ENCODE measurements at regions not wholly inside any gene's neighbourhood (a gene's known extent, or its start where the extent isn't known, plus 50 kb on each side); places are given as distances from the start of the nearest gene placed in this dataset.

- ATAC-seq (ENCODE audit: insufficient read depth, low FRiP score), result no peak
- H3K4me1 ChIP-seq (ENCODE audit: control insufficient read depth in 5 of 5, insufficient read depth in 5 of 5, low read length in 5 of 5), result peaks cover 0 to 23% (median 2%) of the 10 kb centered on the region in 5 donors
- 90 to 96% methylated on average over 3 of the region's 3 CpGs for WGBS, 2 donors
- H3K9me3 ChIP-seq (ENCODE audit: control insufficient read depth in 4 of 4, insufficient read depth in 3 of 4, low read length in 3 of 4), result no peaks in the 10 kb centered on the region
- no peak overlapping the region for H3K27ac ChIP-seq (ENCODE audit: low read depth in 1 of 2, low read length in 1 of 2)
- TF ChIP-seq CTCF (IDR thresholded peaks at IDR 0.05; ENCODE audit: control extremely low read depth, extremely low read depth), result no peak
- H3K4me3 ChIP-seq, result no peak overlapping the region
- H3K36me3 ChIP-seq (ENCODE audit: control insufficient read depth in 4 of 4, insufficient read depth in 4 of 4, low read length in 4 of 4), result no peaks in the 10 kb centered on the region
- DNase-seq, result peak in 1 of 3 donors; percentile 14
- no peaks in the 10 kb centered on the region for H3K27me3 ChIP-seq (ENCODE audit: control insufficient read depth in 3 of 3, insufficient read depth in 3 of 3, low read length in 2 of 3)
- H3K9ac ChIP-seq (ENCODE audit: insufficient read depth in 1 of 2, low read length in 2 of 2), result no peak overlapping the region
Observed at GRCh38 chr13:44048326-44048725, 168.6 kb downstream of the LACC1 start.

GRCh38 chr13:44049081-44049945 is 169.6 kb downstream of the LACC1 start:
- WGBS, 2 donors, result 41 to 52% methylated on average over 3 of the region's 3 CpGs
- no peak overlapping the region for H3K4me3 ChIP-seq
- no peaks in the 10 kb centered on the region for H3K36me3 ChIP-seq (ENCODE audit: control insufficient read depth in 4 of 4, insufficient read depth in 4 of 4, low read length in 4 of 4)
- no peaks in the 10 kb centered on the region for H3K9me3 ChIP-seq (ENCODE audit: control insufficient read depth in 4 of 4, insufficient read depth in 3 of 4, low read length in 3 of 4)
- no peak for TF ChIP-seq CTCF (IDR thresholded peaks at IDR 0.05; ENCODE audit: control extremely low read depth, extremely low read depth)
- peaks cover 0 to 27% (median 5%) of the 10 kb centered on the region in 5 donors for H3K4me1 ChIP-seq (ENCODE audit: control insufficient read depth in 5 of 5, insufficient read depth in 5 of 5, low read length in 5 of 5)
- no peaks in the 10 kb centered on the region for H3K27me3 ChIP-seq (ENCODE audit: control insufficient read depth in 3 of 3, insufficient read depth in 3 of 3, low read length in 2 of 3)
- no peak for DNase-seq
- H3K27ac ChIP-seq (ENCODE audit: low read depth in 1 of 2, low read length in 1 of 2), result no peak overlapping the region
- no peak for ATAC-seq (ENCODE audit: insufficient read depth, low FRiP score)
- no peak overlapping the region for H3K9ac ChIP-seq (ENCODE audit: insufficient read depth in 1 of 2, low read length in 2 of 2)

- DNase-seq, result peak in 2 of 3 donors; percentile 69 to 73
- Histone ChIP-seq H3K4me3 (no peak overlapping the region), H3K27me3 (ENCODE audit: control insufficient read depth in 3 of 3, insufficient read depth in 3 of 3, low read length in 2 of 3) (no peaks in the 10 kb centered on the region), H3K27ac (ENCODE audit: low read depth in 1 of 2, low read length in 1 of 2) (no peak overlapping the region), H3K9ac (ENCODE audit: insufficient read depth in 1 of 2, low read length in 2 of 2) (no peak overlapping the region), H3K4me1 (ENCODE audit: control insufficient read depth in 5 of 5, insufficient read depth in 5 of 5, low read length in 5 of 5) (peaks cover 0 to 27% (median 5%) of the 10 kb centered on the region in 5 donors), H3K36me3 (ENCODE audit: control insufficient read depth in 4 of 4, insufficient read depth in 4 of 4, low read length in 4 of 4) (no peaks in the 10 kb centered on the region), H3K9me3 (ENCODE audit: control insufficient read depth in 4 of 4, insufficient read depth in 3 of 4, low read length in 3 of 4) (no peaks in the 10 kb centered on the region)
- ATAC-seq (ENCODE audit: insufficient read depth, low FRiP score), result no peak
- 28 to 44% methylated on average over 3 of the region's 3 CpGs for WGBS, 2 donors
- peak; percentile 56 for TF ChIP-seq CTCF (IDR thresholded peaks at IDR 0.05; ENCODE audit: control extremely low read depth, extremely low read depth)
Observed at GRCh38 chr13:44050450-44051063, 170.9 kb downstream of the LACC1 start.
